GM12864 (cell line): ENCODE measurements at regions not wholly inside any gene's neighbourhood (a gene's known extent, or its start where the extent isn't known, plus 50 kb on each side); places are given as distances from the start of the nearest gene placed in this dataset.

ENCODE experiments used
- DNase-seq: peaks from one replicate; pipeline ENCODE4 v3.0.0-alpha.2; 2011; ENCODE audit warnings: low read depth
- H3K4me3 ChIP-seq: 2 replicates; pipeline ENCODE4 v1.5.1; 2011; ENCODE audit warnings: mild to moderate bottlenecking, low read depth, low read length, control low read depth
- CTCF ChIP-seq: IDR thresholded peaks from 2 replicates; pipeline ENCODE4 v1.5.1; 2011; ENCODE audit warnings: low read depth, mild to moderate bottlenecking, moderate library complexity, low read length, control low read depth, inconsistent platforms; ENCODE audit errors: missing control alignments

GRCh38 chr4:84179409-84179808 lies 319.7 kb downstream of the NKX6-1 start:
- H3K4me3 ChIP-seq, result no peak overlapping the region
- no peak for DNase-seq
- no peak for TF ChIP-seq CTCF

GRCh38 chr4:84177831-84178542 lies 321.1 kb downstream of the NKX6-1 start:
- no peak for TF ChIP-seq CTCF
- no peak for DNase-seq
- H3K4me3 ChIP-seq, result no peak overlapping the region

- no peak for DNase-seq
- TF ChIP-seq CTCF, result no peak
- H3K4me3 ChIP-seq, result no peak overlapping the region
Observed at GRCh38 chr4:84176016-84176415, 323.1 kb downstream of the NKX6-1 start.

GRCh38 chr4:84171871-84172270 lies 327.2 kb downstream of the NKX6-1 start:
- DNase-seq, result no peak
- TF ChIP-seq CTCF, result no peak
- no peak overlapping the region for H3K4me3 ChIP-seq

GRCh38 chr4:84167564-84167963 lies 331.5 kb downstream of the NKX6-1 start:
- no peak for TF ChIP-seq CTCF
- DNase-seq, result no peak
- no peak overlapping the region for H3K4me3 ChIP-seq

- H3K4me3 ChIP-seq, result no peak overlapping the region
- DNase-seq, result no peak
- TF ChIP-seq CTCF, result no peak
Observed at GRCh38 chr4:84167093-84167492, 332.0 kb downstream of the NKX6-1 start.

GRCh38 chr4:84166486-84166885 lies 332.6 kb downstream of the NKX6-1 start:
- no peak overlapping the region for H3K4me3 ChIP-seq
- TF ChIP-seq CTCF, result no peak
- DNase-seq, result no peak
